Caco-2 (cell line): ENCODE measurements at regions not wholly inside any gene's neighbourhood (a gene's known extent, or its start where the extent isn't known, plus 50 kb on each side); places are given as distances from the start of the nearest gene placed in this dataset.
A peak's percentile ranks its signal among the peaks of the same experiment; 100 is the strongest.

Experiments used
- BruUV-seq: library from RNA; stranded (reverse); fragments of 400-500 nt; replicated peaks from 2 replicates; lab custom pipeline; 2021; lab: Mats Ljungman, UMichigan
- CTCF ChIA-PET: fragments of 300-600 bp; sonication (Branson Sonifier 250); formaldehyde crosslinking; loops from one replicate; lab custom pipeline; 2022; ENCODE audit warnings: antibody characterized with exemption; lab: Charles Lee
- POLR2A ChIA-PET: fragments of 300-600 bp; sonication (Branson Sonifier 250); formaldehyde crosslinking; loops from one replicate; lab custom pipeline; 2022; ENCODE audit warnings: antibody characterized with exemption; lab: Charles Lee
- DNase-seq, 2 experiments: peaks; one replicate each; pipeline versions ENCODE4 v3.0.0 to v3.0.0-alpha.2; 2020 to 2022
- H3K27me3 ChIP-seq: replicated peaks from 2 replicates; pipeline ENCODE4 v1.6.0; 2011; ENCODE audit warnings: low read length; ENCODE audit not compliant: control insufficient read depth, insufficient read depth
- H3K36me3 ChIP-seq: 2 replicates; pipeline ENCODE4 v1.5.1; 2011; ENCODE audit warnings: low read length; ENCODE audit not compliant: control insufficient read depth, insufficient read depth
- H3K4me1 ChIP-seq: fragments of 250-450 bp; sonication (Bioruptor Pico); 2 replicates; pipeline ENCODE4 v1.5.1; 2020; ENCODE audit warnings: mild to moderate bottlenecking
- H3K4me3 ChIP-seq: 2 replicates; pipeline ENCODE4 v1.5.1; 2011; ENCODE audit warnings: low read depth, mild to moderate bottlenecking, control low read depth, low read length
- H3K9me3 ChIP-seq: fragments of 250-450 bp; sonication (Bioruptor Pico); 2 replicates; pipeline ENCODE4 v1.5.1; 2020; ENCODE audit warnings: mild to moderate bottlenecking, moderate library complexity
- H3K27ac Mint-ChIP-seq: one replicate; pipeline ENCODE4 v1.8.0; 2022; ENCODE audit warnings: mixed read lengths; ENCODE audit not compliant: unreplicated experiment
- H3K27me3 Mint-ChIP-seq: one replicate; pipeline ENCODE4 v1.8.0; 2022; ENCODE audit warnings: mixed read lengths; ENCODE audit not compliant: insufficient read depth, unreplicated experiment
- H3K36me3 Mint-ChIP-seq: one replicate; pipeline ENCODE4 v1.8.0; 2022; ENCODE audit warnings: mild to moderate bottlenecking, mixed read lengths; ENCODE audit not compliant: insufficient read depth, unreplicated experiment
- H3K4me1 Mint-ChIP-seq: one replicate; pipeline ENCODE4 v1.8.0; 2022; ENCODE audit warnings: low read depth, mixed read lengths; ENCODE audit not compliant: unreplicated experiment
- H3K4me3 Mint-ChIP-seq: one replicate; pipeline ENCODE4 v1.8.0; 2022; ENCODE audit warnings: mild to moderate bottlenecking, moderate library complexity, mixed read lengths; ENCODE audit not compliant: unreplicated experiment
- H3K9me3 Mint-ChIP-seq: one replicate; pipeline ENCODE4 v1.8.0; 2022; ENCODE audit warnings: mixed read lengths; ENCODE audit not compliant: unreplicated experiment
- CTCF ChIP-seq, 2 experiments: fragments of 200-600 bp in 1 of 2; IDR thresholded peaks; 1 replicate in 1 of 2; 2 replicates in 1 of 2; pipeline versions ENCODE4 v1.5.1 to v1.8.0; 2011 to 2022; ENCODE audit warnings: antibody characterized with exemption in 1 of 2, control low read depth in 1 of 2, inconsistent platforms in 1 of 2, low read depth in 1 of 2, low read length in 1 of 2, mild to moderate bottlenecking in 1 of 2, moderate library complexity in 1 of 2; ENCODE audit not compliant: insufficient read depth in 1 of 2, severe bottlenecking in 1 of 2, unreplicated experiment in 1 of 2
- intact Hi-C: fragments of 100-400 bp; cut with micrococcal nuclease; formaldehyde crosslinking; loops from one replicate; pipeline ENCODE4 v1.10.0; 2022; ENCODE audit not compliant: unreplicated experiment

GRCh38 chr20:60244373-60245146, 286.3 kb downstream of the CDH26 start:
- Histone ChIP-seq H3K4me3 (no peak overlapping the region), H3K27me3 (no peaks in the 10 kb centered on the region; the same call in 1 of the 2 replicates), H3K9me3 (no peaks in the 10 kb centered on the region; the same call in 1 of the 2 replicates), H3K4me1 (no peaks in the 10 kb centered on the region), H3K36me3 (no peaks in the 10 kb centered on the region)
- no peaks in the 10 kb centered on the region for H3K4me1 Mint-ChIP-seq
- no peaks in the 10 kb centered on the region for H3K36me3 Mint-ChIP-seq
- H3K27me3 Mint-ChIP-seq = peaks cover 24% of the 10 kb centered on the region
- no peaks in the 10 kb centered on the region for H3K9me3 Mint-ChIP-seq
- intact Hi-C loops = no loop called here
- ChIA-PET POLR2A (no interaction called here), CTCF (no interaction called here)
- BruUV-seq = no TSS peak
- TF ChIP-seq CTCF (IDR thresholded peaks at IDR 0.05; ENCODE audit: insufficient read depth in 1 of 2, low read depth in 1 of 2, low read length in 1 of 2, severe bottlenecking in 1 of 2, unreplicated experiment in 1 of 2) = no peak
- H3K4me3 Mint-ChIP-seq = no peak overlapping the region
- peak in 1 of 2 experiments; percentile 27 for DNase-seq
- no peak overlapping the region for H3K27ac Mint-ChIP-seq

DNA sequence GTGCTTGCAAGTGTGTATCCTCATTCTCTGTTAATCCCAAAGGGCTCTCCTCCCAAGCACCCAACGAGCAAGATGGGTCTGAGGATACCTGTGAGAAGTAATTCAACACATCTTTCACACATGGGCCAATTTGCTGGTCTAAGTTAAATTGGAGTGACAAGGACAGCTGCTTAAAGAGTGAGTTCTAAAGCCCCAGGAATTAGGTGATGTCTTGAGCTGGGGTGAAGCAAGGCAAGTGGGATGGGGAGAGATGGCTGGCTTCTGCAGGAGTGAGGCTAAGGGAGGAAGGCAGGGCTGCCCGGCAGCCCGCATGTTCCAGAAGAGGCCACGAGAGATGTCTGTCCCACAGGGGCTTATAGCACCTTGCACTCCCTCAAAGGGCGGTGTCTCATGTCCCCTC, 288.5 kb downstream of the CDH26 start:
- ChIA-PET CTCF (no interaction called here), POLR2A (no interaction called here)
- H3K27me3 Mint-ChIP-seq = peaks cover 25% of the 10 kb centered on the region
- no peaks in the 10 kb centered on the region for H3K4me1 Mint-ChIP-seq
- TF ChIP-seq CTCF (IDR thresholded peaks at IDR 0.05; ENCODE audit: insufficient read depth in 1 of 2, low read depth in 1 of 2, low read length in 1 of 2, severe bottlenecking in 1 of 2, unreplicated experiment in 1 of 2) = no peak
- Histone ChIP-seq H3K27me3 (peaks cover 2% of the 10 kb centered on the region; the same call in 1 of the 2 replicates), H3K9me3 (peaks cover 3% of the 10 kb centered on the region; the same call in 1 of the 2 replicates), H3K4me1 (no peaks in the 10 kb centered on the region), H3K36me3 (no peaks in the 10 kb centered on the region), H3K4me3 (no peak overlapping the region)
- no peak for DNase-seq
- H3K4me3 Mint-ChIP-seq = no peak overlapping the region
- no TSS peak for BruUV-seq
- no peak overlapping the region for H3K27ac Mint-ChIP-seq
- intact Hi-C loops = no loop called here
- no peaks in the 10 kb centered on the region for H3K36me3 Mint-ChIP-seq
- no peaks in the 10 kb centered on the region for H3K9me3 Mint-ChIP-seq

GRCh38 chr20:60249436-60249835, 291.2 kb downstream of the CDH26 start:
- intact Hi-C loops = no loop called here
- Mint-ChIP-seq H3K36me3 (no peaks in the 10 kb centered on the region), H3K4me3 (no peak overlapping the region), H3K27ac (no peak overlapping the region), H3K4me1 (no peaks in the 10 kb centered on the region), H3K9me3 (no peaks in the 10 kb centered on the region), H3K27me3 (peaks cover 21% of the 10 kb centered on the region)
- Histone ChIP-seq H3K27me3 (peaks cover 2% of the 10 kb centered on the region; the same call in 1 of the 2 replicates), H3K4me3 (no peak overlapping the region), H3K36me3 (no peaks in the 10 kb centered on the region), H3K4me1 (no peaks in the 10 kb centered on the region), H3K9me3 (peaks cover 3% of the 10 kb centered on the region; the same call in 1 of the 2 replicates)
- no TSS peak for BruUV-seq
- ChIA-PET POLR2A (no interaction called here), CTCF (no interaction called here)
- no peak for TF ChIP-seq CTCF (IDR thresholded peaks at IDR 0.05; ENCODE audit: insufficient read depth in 1 of 2, low read depth in 1 of 2, low read length in 1 of 2, severe bottlenecking in 1 of 2, unreplicated experiment in 1 of 2)
- DNase-seq = no peak
